Lower lobe of right lung (tissue), 2 donors: ENCODE measurements at regions not wholly inside any gene's neighbourhood (a gene's known extent, or its start where the extent isn't known, plus 50 kb on each side); places are given as distances from the start of the nearest gene placed in this dataset.

Source experiments
- ATAC-seq, 2 donors: fragments of 200-7000 bp; cut with Tn5 transposase; one replicate each; pipeline ENCODE4 v1.9.1; 2020 to 2022; ENCODE audit warnings: mild to moderate bottlenecking in 2 of 2, moderate library complexity in 2 of 2
- DNase-seq: peaks from one replicate; pipeline ENCODE4 v3.0.0-alpha.2; 2020
- H3K27ac ChIP-seq: fragments of 200-600 bp; one replicate; pipeline ENCODE4 v1.8.0; 2022
- H3K27me3 ChIP-seq: fragments of 200-600 bp; one replicate; pipeline ENCODE4 v1.8.0; 2022; ENCODE audit warnings: low read depth
- H3K36me3 ChIP-seq: fragments of 200-600 bp; one replicate; pipeline ENCODE4 v1.8.0; 2022; ENCODE audit warnings: mild to moderate bottlenecking
- H3K4me1 ChIP-seq: fragments of 200-600 bp; one replicate; pipeline ENCODE4 v1.8.0; 2022
- H3K4me3 ChIP-seq: fragments of 200-600 bp; one replicate; pipeline ENCODE4 v1.8.0; 2022; ENCODE audit warnings: mild to moderate bottlenecking
- H3K9me3 ChIP-seq: fragments of 200-600 bp; one replicate; pipeline ENCODE4 v1.8.0; 2022
- intact Hi-C: fragments of 100-400 bp; cut with DNase I; formaldehyde crosslinking; loops from one replicate; pipeline ENCODE4 v1.11.0; 2022
- TF ChIP-seq, protein P1 (sequence below): fragments of 200-600 bp; IDR thresholded peaks from one replicate; pipeline ENCODE4 v1.8.0; 2022; ENCODE audit warnings: antibody characterized with exemption, mild to moderate bottlenecking
- donor health status: DM: no; HTN: yes; CAD: no; lungs with severe emphysema.

DNA sequence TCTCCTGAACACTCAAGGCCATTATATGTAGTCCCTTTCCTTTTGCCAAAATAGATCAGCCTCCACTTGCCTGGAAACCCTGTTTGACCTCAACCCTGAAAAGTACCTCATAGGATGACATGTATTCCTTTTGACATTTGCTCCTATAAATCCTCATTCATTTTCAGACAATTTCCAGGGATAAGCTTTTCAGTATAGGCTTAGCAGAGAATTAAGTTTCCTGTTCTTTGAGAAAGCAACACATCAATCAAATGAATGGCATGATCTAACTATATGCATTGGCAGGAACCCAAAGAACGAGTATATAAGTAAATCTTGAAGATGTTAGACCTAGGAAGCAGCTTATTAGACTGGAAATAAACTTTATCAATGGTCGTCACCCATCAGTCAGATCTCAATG lies 483.0 kb downstream of the CCDC85A start:
- H3K4me1 ChIP-seq, result no peaks in the 10 kb centered on the region
- peaks cover 5% of the 10 kb centered on the region for H3K9me3 ChIP-seq
- H3K27me3 ChIP-seq, result no peaks in the 10 kb centered on the region
- DNase-seq (no peak), ATAC-seq (no peak)
- TF ChIP-seq, protein P1, sequence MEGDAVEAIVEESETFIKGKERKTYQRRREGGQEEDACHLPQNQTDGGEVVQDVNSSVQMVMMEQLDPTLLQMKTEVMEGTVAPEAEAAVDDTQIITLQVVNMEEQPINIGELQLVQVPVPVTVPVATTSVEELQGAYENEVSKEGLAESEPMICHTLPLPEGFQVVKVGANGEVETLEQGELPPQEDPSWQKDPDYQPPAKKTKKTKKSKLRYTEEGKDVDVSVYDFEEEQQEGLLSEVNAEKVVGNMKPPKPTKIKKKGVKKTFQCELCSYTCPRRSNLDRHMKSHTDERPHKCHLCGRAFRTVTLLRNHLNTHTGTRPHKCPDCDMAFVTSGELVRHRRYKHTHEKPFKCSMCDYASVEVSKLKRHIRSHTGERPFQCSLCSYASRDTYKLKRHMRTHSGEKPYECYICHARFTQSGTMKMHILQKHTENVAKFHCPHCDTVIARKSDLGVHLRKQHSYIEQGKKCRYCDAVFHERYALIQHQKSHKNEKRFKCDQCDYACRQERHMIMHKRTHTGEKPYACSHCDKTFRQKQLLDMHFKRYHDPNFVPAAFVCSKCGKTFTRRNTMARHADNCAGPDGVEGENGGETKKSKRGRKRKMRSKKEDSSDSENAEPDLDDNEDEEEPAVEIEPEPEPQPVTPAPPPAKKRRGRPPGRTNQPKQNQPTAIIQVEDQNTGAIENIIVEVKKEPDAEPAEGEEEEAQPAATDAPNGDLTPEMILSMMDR, result no peak
- no peaks in the 10 kb centered on the region for H3K36me3 ChIP-seq
- intact Hi-C loops, result no loop called here
- no peak overlapping the region for H3K4me3 ChIP-seq
- H3K27ac ChIP-seq, result no peak overlapping the region

DNA sequence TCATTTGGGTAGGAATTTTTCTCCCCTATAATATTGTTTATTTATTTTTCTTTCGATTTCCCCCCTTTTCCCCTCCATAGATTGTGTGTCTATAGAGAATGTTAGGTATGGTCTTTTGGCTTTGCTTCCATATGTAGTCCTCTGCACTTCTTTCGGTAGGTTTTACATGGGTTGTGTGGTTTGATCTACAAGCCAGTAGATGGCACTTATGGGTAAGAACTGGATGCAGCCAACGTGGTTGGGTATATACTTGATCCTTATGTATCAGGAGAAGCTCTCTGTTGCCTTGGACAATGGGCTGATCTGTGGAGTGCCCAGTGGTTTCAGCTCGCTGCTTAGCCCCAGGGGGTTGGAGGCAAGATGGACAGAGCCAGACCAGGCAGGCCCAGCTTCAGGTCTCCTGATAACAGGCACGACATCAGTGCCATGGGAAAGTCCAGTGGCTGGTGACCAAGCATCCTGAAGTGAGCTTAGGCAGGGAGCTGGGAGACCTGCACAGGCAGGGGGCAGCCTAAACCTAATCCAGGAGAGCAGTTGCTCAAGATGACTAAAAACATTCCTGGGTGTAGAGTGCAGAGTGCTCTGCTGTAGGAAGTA lies 488.3 kb downstream of the CCDC85A start:
- ATAC-seq, result peak in 1 of 2 donors; percentile 25
- no peak overlapping the region for H3K27ac ChIP-seq
- no peaks in the 10 kb centered on the region for H3K4me1 ChIP-seq
- H3K36me3 ChIP-seq, result no peaks in the 10 kb centered on the region
- no peaks in the 10 kb centered on the region for H3K27me3 ChIP-seq
- TF ChIP-seq, protein P1, result no peak
- no peak for DNase-seq
- H3K4me3 ChIP-seq, result no peak overlapping the region
- intact Hi-C loops, result no loop called here
- peaks cover 21% of the 10 kb centered on the region for H3K9me3 ChIP-seq

DNA sequence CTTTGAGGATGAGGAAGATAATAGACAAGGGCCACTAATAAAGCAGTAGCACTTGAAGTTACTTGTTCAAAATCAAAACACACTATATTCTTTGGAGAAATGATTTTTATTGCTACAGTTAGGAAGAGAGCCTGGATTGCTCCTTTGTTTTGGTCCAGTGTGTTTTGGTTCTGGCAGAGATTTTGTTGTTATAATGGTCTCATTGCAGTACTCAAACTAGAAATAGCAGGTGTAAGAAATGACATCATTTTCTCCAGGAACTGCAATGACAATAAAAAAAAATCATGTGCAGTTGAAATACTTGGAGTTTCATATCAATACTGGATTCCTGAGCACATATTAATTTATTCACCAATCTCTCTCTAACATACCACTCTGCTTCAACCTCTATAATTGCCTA lies 490.3 kb downstream of the CCDC85A start:
- TF ChIP-seq, protein P1, result no peak
- no peak for ATAC-seq
- intact Hi-C loops, result no loop called here
- no peak for DNase-seq
- H3K4me1 ChIP-seq, result no peaks in the 10 kb centered on the region
- H3K9me3 ChIP-seq, result peaks cover 21% of the 10 kb centered on the region
- H3K4me3 ChIP-seq, result no peak overlapping the region
- no peaks in the 10 kb centered on the region for H3K36me3 ChIP-seq
- H3K27me3 ChIP-seq, result no peaks in the 10 kb centered on the region
- H3K27ac ChIP-seq, result no peak overlapping the region

DNA sequence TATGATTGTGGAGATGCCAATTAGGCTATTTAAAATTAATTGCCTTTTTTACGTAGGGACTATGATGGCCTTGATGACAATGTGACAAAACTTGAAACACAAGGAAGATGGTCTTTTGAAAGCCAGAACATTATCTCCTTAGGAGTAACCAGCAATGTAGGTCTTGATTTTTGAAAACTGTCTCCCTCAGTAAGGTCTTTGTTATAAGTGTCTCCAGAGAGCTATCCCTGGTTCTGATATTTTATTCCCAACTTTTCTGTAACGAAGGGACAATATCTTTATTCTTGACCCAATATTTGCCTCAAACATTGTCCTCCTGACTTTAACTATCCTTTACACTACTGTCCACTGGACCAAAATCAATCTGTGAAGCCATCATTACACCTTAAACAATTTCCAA lies 493.2 kb downstream of the CCDC85A start:
- no peaks in the 10 kb centered on the region for H3K27me3 ChIP-seq
- no peak for DNase-seq
- no peaks in the 10 kb centered on the region for H3K36me3 ChIP-seq
- H3K9me3 ChIP-seq, result peaks cover 13% of the 10 kb centered on the region
- no peaks in the 10 kb centered on the region for H3K4me1 ChIP-seq
- TF ChIP-seq, protein P1, result no peak
- no peak overlapping the region for H3K4me3 ChIP-seq
- intact Hi-C loops, result no loop called here
- ATAC-seq, result no peak
- no peak overlapping the region for H3K27ac ChIP-seq

DNA sequence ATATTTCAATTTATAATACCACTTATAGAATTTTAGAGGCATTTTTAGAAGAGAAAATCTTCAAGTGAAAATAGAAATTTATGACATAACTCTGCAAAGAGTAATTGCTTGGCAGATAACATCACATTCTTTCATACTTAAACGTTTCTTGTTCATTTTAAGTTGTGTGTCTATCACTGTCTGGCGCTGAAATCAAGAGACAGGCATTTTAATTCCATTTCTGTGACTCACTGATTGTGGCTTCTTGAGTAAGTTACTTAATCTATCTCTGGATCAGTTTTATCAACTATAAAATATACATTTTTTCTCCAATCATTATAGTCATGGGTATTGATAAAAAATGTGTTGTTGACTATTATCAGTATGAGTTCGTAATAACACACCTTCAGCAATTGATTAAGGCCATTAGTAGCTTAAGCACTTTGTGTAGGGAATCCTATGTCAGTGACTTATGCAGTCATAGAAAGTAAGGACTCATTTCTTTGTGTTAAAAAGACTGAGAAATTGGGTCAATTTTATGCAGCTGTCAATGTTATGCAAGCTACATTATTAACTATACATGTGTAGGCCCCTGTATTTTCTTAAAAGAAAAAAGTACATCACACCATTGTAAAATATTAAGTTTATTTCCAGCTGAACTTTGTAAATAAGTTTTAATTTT lies 497.3 kb downstream of the CCDC85A start:
- Histone ChIP-seq H3K27ac (no peak overlapping the region), H3K27me3 (no peaks in the 10 kb centered on the region), H3K4me3 (no peak overlapping the region), H3K36me3 (no peaks in the 10 kb centered on the region), H3K9me3 (no peaks in the 10 kb centered on the region), H3K4me1 (no peaks in the 10 kb centered on the region)
- ATAC-seq (no peak), DNase-seq (no peak)
- TF ChIP-seq, protein P1, result no peak
- intact Hi-C loops, result no loop called here
